ENCODE measurements at regions not wholly inside any gene's neighbourhood (a gene's known extent, or its start where the extent isn't known, plus 50 kb on each side); places are given as distances from the start of the nearest gene placed in this dataset.

DNA sequence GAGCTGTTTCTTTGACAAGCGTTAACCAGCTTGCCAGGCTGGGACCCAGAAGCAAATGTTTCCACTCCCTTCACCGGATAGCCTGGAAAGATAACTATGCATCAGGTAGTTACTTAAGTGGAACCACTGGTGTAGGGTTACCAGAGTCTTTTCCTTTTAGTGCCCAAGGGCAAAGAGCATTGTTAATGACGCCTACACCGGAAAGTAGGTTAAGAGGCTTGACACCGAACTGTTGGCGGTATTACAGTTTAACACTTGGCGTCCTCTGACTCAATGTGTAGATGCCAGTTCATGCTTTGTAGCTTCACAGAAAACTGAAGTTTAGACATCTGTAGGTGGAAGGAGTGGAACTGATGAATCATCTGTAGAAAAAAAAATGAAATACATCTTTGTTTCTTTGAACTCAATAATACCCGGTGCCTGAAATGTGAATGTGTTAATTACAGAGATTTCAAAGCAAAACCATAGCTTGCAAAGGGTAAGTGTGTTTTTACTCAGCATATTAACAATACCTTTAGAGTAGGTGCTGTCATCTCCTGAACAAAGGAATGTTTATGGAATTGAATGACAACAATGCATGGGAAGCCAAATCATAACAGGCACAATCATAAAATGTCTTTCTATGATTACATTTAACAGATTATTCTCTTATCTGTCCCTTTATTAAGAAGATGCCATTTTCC, 426.7 kb upstream of the SALL1 start:
- TF ChIP-seq MXI1 (IDR thresholded peaks at IDR 0.05; ENCODE audit: borderline replicate concordance, low read depth, low read length) (no peak), CTCF (conservative IDR thresholded peaks at IDR 0.05; ENCODE audit: low read depth, low read length) (no peak), POLR2A (IDR thresholded peaks at IDR 0.05; ENCODE audit: low read depth, low read length) (no peak), NFE2L2 (IDR thresholded peaks at IDR 0.05; ENCODE audit: low read depth, low read length) (no peak), RCOR1 (IDR thresholded peaks at IDR 0.05; ENCODE audit: insufficient replicate concordance, low read length) (no peak)

All from IMR-90 (cell line).